NB4 (cell line): ENCODE measurements at regions not wholly inside any gene's neighbourhood (a gene's known extent, or its start where the extent isn't known, plus 50 kb on each side); places are given as distances from the start of the nearest gene placed in this dataset.

ENCODE experiments used
- DNase-seq: peaks from one replicate; pipeline ENCODE4 v3.0.0; 2010; ENCODE audit warnings: low read depth
- H3K4me3 ChIP-seq: one replicate; pipeline ENCODE4 v1.5.1; 2011; ENCODE audit warnings: mild to moderate bottlenecking, low read depth, low read length, moderate library complexity
- CTCF ChIP-seq: IDR thresholded peaks from one replicate; pipeline ENCODE4 v1.5.1; 2012; ENCODE audit warnings: low read depth, low read length
- MAX ChIP-seq: IDR thresholded peaks from 2 replicates; pipeline ENCODE4 v1.6.1; 2011; ENCODE audit warnings: low read depth, low read length
- MYC ChIP-seq: IDR thresholded peaks from 2 replicates; pipeline ENCODE4 v1.6.1; 2011; ENCODE audit warnings: low read depth, low read length
- POLR2A ChIP-seq: IDR thresholded peaks from 2 replicates; pipeline ENCODE4 v1.6.1; 2011; ENCODE audit warnings: mild to moderate bottlenecking; ENCODE audit not compliant: insufficient read length; ENCODE audit errors: extremely low read depth

GRCh38 chr2:221050020-221050795 lies 521.9 kb downstream of the EPHA4 start:
- DNase-seq = no peak
- H3K4me3 ChIP-seq = no peak overlapping the region
- no peak for TF ChIP-seq POLR2A
- TF ChIP-seq MYC = no peak
- no peak for TF ChIP-seq MAX
- TF ChIP-seq CTCF = no peak

- TF ChIP-seq MAX (no peak), CTCF (no peak), MYC (no peak), POLR2A (no peak)
- no peak overlapping the region for H3K4me3 ChIP-seq
- no peak for DNase-seq
Measured at GRCh38 chr2:221051162-221051561, 520.9 kb downstream of the EPHA4 start.

GRCh38 chr2:221060376-221060775 lies 511.7 kb downstream of the EPHA4 start:
- no peak for TF ChIP-seq MYC
- no peak for TF ChIP-seq CTCF
- TF ChIP-seq POLR2A = no peak
- no peak for TF ChIP-seq MAX
- DNase-seq = no peak
- H3K4me3 ChIP-seq = no peak overlapping the region

- TF ChIP-seq CTCF (no peak), MYC (no peak), MAX (no peak), POLR2A (no peak)
- DNase-seq = no peak
- no peak overlapping the region for H3K4me3 ChIP-seq
Measured at GRCh38 chr2:221063568-221063967, 508.5 kb downstream of the EPHA4 start.

- no peak overlapping the region for H3K4me3 ChIP-seq
- no peak for DNase-seq
- TF ChIP-seq MYC = no peak
- TF ChIP-seq MAX = no peak
- no peak for TF ChIP-seq POLR2A
- TF ChIP-seq CTCF = no peak
Measured at GRCh38 chr2:221064058-221064854, 507.8 kb downstream of the EPHA4 start.
